SK-MEL-5 (cell line): ENCODE measurements at regions not wholly inside any gene's neighbourhood (a gene's known extent, or its start where the extent isn't known, plus 50 kb on each side); places are given as distances from the start of the nearest gene placed in this dataset.

Experiments
- DNase-seq: peaks from one replicate; pipeline ENCODE4 v3.0.0-alpha.2; 2016; ENCODE audit warnings: low read depth, low spot score
- in situ Hi-C: cut with HindIII; loops from 2 replicates; pipeline ENCODE4 v1.10.0; 2016; ENCODE audit warnings: low sequenced_read_pairs, high pct_unique_total_duplicates, low pct_unique_long_range_greater_than_20kb

DNA sequence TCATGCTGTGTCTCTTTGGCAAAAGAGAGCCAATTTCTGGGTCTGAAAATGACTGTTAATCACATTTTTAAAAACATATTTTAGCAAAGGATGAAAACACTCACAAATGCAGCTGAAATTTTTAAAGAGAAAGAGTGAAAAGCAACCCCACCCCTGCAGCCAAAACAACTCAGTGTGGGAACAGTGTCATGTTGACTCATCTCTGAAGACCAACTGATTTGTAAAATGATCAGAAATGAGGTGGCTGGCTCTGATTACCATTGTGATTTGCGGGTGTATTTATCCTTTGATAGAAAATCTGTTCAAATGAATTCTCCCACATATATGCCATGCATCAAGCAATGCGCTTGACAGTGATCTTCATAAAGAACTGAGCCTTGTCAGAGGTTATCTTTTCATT is 287.0 kb upstream of the ESRRG start:
- no peak for DNase-seq
- in situ Hi-C loops, result no loop called here

DNA sequence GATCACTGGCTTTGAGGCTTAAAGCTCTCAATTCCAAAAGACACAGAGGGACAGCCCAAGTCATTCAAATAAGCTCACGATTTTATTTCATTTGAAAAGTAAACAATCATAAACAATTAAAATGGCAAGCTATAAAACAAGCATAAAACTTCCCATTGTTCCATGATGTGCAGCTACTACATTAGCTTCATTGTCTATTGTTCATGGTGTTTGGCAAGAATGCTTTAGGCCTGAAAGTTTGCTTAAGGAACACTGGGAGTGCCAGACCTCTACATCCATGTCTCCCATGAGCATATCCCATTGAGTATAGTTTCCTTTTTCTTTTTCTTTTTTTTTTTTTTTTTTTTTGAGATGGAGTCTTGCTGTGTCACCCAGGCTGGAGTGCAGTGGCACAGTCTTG is 286.1 kb upstream of the ESRRG start:
- DNase-seq, result peak; percentile 72
- in situ Hi-C loops, result no loop called here

DNA sequence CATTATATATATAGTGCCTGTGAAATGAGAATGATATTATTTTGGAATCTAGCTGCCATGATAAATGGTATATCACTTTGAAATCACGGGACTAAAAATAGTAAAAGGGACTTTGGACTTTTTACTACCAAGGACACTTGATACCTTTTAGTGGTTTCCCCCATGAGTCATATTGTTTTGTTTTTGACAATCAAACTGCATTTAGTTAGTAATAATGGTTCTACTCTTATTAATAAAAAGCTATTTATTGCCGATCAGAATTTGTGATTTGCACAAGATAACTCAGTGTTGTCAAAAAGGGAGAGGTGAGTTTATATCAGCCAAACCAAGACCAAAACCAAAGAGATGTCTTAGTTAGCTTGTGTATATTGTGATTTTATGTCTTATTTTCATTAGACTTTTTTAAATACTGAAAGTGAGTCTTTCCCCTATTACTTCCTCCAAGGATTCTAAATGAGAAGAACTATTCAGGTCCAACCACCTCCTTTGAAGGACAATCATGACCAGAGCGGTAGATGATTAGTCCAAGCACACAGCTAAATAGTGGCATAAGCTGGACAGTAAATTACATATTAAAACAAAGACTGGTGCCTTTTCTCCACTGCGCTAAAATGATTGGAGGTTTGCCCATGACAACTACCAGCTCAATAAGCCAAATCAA is 281.7 kb upstream of the ESRRG start:
- in situ Hi-C loops, result no loop called here

DNA sequence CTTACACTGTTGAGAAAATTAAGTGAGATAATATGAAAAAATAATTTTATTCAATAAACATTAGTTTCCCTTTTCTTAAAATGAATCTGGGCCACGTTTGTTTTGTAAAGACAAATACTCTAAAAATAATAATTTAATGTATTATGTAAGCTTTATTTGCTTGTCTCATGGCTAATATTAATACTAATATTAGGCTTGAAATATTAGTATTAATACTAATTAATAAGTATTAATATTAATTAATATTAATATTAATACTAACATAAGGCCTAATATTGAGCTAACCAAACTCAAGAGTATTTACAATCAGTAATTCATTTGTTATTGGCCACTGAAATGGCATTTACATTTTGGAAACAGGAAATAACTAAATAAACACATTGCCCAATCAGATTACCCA is 280.1 kb upstream of the ESRRG start:
- no peak for DNase-seq
- in situ Hi-C loops, result no loop called here

More for the DNA sequence above, 281.7 kb upstream of the ESRRG start:
- DNase-seq, result no peak

DNA sequence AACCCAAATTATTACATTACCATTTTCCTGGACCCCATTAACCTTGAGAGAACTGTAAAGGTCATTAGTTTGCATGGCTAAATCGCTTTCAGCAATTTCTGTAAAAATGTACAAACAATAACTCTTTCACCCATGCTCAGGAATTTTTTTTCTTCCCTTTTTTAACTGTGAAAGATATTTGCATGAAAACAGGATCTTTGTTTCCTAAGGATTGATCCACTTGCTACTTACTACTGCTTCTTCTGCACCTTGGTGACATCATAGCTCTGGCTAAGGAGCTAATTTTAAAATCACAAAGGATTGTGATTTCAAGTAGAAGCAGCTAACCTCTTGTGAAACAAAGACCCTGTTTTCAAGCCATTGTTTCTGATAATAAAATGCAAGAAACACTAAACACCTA is 274.6 kb upstream of the ESRRG start:
- in situ Hi-C loops, result no loop called here

DNA sequence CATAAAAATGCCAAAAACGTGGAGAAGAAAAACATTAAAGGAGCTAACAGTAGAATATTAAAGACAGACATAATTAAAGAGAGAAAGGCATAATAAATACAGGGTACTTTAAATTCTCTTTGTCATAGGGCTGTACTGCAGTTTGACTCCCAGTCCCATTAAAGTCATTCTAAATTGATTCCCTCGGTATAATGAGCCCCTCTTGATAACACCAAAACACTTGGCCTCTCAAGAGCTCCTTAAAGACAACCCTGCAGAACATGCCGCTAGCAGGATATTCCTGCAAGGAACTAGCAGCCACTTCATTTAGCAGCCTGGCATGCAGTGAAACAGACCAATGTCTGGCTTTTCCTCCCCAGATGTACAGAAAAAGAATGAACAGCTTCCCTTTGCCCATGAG is 273.8 kb upstream of the ESRRG start:
- no peak for DNase-seq
- in situ Hi-C loops, result no loop called here

More for the DNA sequence above, 274.6 kb upstream of the ESRRG start:
- no peak for DNase-seq

DNA sequence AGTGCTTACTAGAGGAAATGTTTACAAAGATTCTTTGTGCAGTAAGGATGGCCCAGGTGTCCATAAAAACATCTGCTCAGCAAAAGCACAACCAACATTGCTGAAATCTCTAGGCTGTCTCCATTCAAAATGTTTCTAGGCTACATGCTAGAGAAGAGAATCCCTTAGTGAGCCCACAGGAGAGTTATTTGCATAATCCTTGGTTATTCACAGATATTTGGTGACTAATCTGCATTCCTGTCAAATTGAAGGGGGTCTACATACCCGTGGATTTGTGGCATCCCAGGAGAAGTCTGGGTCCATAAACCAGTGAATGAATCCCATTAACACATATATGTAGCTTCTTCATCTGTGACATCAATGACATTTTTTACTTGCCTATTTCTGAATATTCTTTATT is 261.3 kb upstream of the ESRRG start:
- no peak for DNase-seq
- in situ Hi-C loops, result no loop called here

DNA sequence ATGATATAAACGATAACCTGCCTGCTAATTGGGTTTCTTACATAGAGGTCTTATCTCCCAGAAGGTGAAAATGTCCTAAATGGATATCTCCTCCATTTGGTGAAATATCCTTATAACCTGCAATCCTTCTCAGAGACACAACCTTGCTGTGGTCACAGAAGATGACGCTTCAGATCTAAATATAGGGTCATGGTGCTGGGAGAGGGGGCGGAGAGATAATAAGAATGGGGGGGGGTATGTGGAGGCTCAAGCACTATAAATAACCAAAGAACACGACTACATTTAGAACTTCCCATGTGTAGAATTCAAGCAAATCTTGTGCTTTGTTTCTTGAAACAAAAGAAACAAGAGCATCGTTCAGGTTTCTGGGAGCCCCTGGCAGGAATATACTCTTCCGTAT is 260.6 kb upstream of the ESRRG start:
- DNase-seq, result no peak
- in situ Hi-C loops, result no loop called here

DNA sequence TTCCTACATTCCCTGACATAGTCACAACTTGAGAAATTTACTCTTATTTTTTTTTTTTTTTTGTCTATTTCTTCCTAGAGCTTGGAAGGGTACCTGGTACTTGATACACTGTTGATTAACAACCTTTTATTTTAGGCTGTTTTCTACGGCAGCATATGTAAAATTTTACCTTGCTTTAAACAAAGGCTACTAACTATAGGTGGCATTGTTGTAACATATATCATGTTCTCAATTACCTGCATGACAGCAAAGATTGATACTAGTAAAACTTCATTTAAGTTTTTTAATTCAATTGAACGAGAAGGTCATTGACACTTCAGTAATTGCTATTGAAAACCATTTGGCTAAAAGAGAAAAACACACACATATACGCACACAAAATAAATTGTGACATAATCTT is 238.3 kb upstream of the ESRRG start:
- in situ Hi-C loops, result no loop called here
- DNase-seq, result peak; percentile 6

DNA sequence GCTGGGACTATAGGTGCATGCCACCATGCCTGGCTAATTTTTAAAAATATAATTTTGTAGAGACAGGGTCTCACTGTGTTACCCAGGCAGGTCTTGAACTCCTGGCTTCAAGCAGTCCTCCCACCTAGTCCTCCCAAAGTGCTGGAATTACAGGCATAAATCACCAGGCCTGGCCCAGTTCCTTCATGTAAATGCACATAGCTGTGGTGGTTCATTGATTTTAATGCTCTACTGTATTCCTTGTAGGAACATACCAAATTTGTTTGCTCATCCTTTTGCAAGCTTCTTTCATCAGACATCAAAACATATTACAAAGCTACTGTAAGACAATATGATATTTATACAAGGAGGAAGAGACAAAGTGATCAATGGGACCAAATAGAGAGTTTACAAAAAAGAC is 237.5 kb upstream of the ESRRG start:
- DNase-seq, result no peak
- in situ Hi-C loops, result no loop called here

DNA sequence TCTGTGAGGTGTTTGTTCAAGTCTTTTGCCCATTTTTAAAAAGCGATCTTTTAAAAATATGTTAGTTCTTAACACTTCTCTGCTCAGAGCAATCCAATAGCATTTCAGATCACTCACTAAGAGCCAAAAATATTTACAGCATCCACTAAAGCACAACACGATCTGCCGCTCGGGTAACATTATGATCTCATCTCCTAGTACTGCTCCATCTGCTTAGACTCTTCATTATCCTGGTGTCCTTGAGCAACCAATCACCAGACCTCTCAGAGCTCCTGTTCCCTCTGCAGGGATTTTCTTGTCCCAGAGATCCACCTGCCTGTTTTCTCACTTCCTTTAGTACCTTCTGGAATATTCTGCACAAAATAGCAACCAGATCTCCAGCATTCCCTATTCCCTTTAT is 235.3 kb upstream of the ESRRG start:
- no peak for DNase-seq
- in situ Hi-C loops, result no loop called here

DNA sequence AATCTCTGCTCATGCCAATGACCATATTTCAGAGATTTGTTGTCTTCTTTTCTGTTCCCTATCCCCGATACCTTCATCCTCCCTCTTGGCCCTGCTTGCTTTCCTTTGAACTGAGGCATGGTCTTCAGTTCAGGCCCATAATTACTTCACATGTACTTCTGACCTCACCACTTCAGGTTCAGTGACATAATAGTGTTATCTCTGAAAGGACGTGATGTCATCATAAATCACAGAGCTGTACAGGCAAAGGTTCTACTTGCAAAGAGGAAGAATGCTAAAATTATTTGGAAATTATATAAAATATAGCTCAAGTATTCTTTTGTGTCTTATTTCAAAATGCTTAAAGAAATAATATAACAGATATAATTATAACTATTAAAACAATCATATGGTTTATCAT is 230.3 kb upstream of the ESRRG start:
- in situ Hi-C loops, result no loop called here
- no peak for DNase-seq

DNA sequence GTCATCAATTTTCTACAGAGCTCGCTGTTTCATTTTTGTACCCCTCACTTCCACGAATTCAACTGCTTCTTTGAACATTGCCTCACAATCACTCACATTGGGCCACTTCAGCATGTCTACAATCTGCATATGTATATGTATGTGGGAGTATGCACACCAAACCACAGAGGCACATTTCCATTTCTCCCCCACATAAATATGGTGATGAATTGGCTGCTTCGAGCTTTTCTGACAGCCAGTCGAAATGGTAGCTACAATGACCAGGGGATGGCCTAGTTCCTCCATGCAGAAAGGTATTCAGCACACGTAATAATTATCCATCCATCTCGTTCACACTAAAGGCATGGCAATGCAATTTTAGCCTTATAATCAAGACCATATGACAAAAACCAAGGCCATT is 229.6 kb upstream of the ESRRG start:
- in situ Hi-C loops, result no loop called here
- DNase-seq, result no peak

DNA sequence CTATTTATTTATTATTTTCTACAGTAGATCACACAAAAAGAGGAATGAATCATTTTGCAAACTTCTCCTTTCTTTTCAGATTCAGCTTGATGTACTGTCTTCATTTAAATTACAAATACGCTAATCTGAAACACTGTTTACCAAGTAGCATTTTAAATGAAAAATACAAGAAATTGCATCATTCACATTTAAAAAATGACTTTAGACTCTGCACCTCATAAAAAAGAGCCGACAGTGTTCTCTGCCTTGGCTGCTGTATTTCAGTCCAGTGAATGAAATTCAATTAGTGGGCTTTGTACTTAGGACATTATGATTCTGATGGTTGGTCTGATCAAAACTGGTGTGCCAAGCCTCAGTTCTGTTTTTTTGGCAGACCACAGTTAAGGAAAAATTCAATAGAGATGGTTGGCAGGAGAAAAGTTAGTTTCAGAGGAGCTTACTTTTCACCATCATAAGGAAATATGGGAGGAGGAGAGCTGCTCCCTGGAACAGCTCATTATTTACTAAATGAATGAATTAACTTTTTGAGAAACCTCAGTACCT is 222.4 kb upstream of the ESRRG start:
- in situ Hi-C loops, result no loop called here
- no peak for DNase-seq

DNA sequence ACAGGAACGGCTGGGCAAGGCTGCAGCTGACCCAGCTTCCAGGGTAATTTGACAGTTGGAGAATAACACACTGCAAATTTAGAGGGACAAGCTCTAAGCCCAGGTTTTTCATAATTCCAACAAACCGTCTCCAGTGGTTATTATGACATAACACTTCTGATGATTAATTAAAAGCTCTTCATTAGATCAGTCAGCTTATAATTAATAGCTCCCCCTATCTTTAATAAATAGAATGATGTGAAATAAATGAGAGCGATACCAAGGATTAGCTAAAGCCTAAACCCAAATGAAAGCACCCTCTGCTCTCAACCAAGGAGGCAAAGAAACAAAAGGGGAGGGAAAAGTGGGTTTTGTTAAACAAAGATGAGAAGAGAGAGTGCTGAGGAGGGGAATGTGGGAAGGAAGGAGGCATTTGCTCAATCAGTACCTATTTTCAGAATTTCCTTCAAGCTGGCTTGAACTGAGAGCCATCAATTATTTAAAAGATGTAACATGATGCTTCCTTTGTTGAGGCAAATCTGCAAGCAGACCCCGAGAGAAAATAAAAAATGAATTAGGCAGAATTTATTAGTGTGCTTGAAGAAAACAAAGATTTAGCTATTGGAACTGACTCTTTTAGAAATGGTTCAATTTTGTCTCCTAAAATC is 221.8 kb upstream of the ESRRG start:
- in situ Hi-C loops, result no loop called here
- DNase-seq, result no peak

DNA sequence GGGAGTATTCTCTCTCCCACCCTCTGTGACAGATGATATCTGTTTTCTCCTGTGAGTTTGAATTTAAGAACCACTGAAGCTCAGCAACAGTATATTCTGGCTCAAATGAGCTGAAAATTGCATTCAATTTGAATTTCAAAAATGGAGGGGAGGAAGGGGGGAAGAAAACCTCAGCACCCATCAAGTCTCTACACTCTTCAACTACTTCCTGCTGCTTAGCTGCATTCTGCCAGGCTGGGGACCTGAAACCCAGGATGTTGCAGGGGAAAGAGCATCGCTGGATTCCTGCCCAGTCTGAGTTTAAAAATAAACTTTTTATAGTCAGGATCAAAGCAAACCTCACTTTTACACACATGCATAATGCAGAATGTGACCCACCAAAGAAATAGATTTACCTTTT is 214.3 kb upstream of the ESRRG start:
- in situ Hi-C loops, result no loop called here
- no peak for DNase-seq

DNA sequence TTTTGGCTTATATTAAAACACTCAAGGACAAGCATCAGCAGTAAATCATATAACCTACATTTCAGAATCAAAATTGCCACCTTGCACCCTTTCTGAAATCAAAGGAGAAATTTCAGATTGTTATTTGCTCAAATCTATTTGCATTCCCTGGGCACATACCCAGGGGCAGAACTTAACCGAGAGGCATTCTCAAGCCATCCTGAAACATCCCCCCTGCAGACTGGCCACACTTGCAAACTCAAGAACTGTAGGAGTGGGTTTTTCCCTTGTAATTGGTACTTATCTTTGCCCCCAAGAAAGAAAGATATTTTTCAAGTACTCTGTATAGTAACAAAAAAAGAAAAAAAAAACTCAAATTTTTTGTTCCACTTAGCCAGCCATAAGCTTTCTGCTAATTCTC is 213.6 kb upstream of the ESRRG start:
- in situ Hi-C loops, result no loop called here
- DNase-seq, result no peak

DNA sequence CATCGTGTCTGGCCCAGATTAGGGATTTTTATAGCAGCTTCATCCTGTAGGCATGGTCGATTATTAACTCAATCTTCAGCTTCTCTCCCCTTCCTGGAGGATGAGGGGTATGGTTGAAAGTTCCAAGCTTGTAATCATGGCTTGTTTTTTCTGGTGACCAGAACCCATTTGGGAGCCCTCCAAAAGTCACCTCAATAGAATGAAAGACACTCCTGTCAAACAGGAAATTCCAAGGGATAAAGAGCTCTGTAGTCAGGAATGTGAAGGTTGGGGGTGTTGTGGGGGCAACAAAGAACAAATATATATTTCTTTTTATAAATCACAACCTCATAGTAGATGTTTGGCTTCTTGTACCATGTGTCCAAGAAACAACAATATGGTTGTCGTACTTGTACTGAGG is 212.7 kb upstream of the ESRRG start:
- in situ Hi-C loops, result no loop called here
- no peak for DNase-seq

DNA sequence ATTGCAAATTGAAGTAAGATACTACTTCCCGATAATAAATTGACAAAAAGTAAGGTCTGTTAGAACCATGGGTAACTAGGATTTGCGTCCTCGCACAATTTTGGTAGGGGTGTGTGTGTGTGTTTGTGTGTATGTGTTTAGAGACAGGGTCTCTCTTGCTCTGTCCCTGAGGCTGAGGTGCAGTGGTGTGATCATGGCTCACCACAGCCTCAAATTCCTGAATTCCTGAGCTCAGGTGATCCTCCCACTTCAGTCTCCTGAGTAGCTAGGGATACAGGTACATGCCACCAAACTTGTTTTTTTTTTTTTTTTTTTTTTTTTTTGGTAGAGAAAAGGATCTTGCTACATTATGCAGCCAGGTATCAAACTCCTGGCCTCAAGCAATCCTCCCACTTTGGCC is 209.2 kb upstream of the ESRRG start:
- in situ Hi-C loops, result no loop called here
- DNase-seq, result no peak
